GM12891 (cell line): ENCODE measurements at regions not wholly inside any gene's neighbourhood (a gene's known extent, or its start where the extent isn't known, plus 50 kb on each side); places are given as distances from the start of the nearest gene placed in this dataset.
"Not testable (repeated sequence)": the region's sequence is repeated elsewhere in the genome, so short reads cannot be mapped to it uniquely, and the experiment has no call there.

Experiments used
- DNase-seq: peaks from one replicate; pipeline ENCODE4 v3.0.0; 2011; ENCODE audit warnings: low spot score; ENCODE audit not compliant: insufficient read length
- FAIRE-seq: peaks from 2 replicates; lab custom pipeline; 2011; peaks lifted over from hg19 to GRCh38; lab: Jason Lieb, UNC
- PAX5 ChIP-seq: IDR thresholded peaks from 2 replicates; pipeline ENCODE4 v1.6.1; 2011; ENCODE audit warnings: low read length, moderate library complexity, mild to moderate bottlenecking; ENCODE audit not compliant: insufficient read depth, severe bottlenecking
- POLR2A ChIP-seq: IDR thresholded peaks from 2 replicates; pipeline ENCODE4 v1.6.1; 2011; ENCODE audit warnings: low read depth, low read length, control low read depth
- POLR2AphosphoS5 ChIP-seq: IDR thresholded peaks from 2 replicates; pipeline ENCODE4 v1.6.1; 2011; ENCODE audit warnings: low read depth, low read length, control low read depth
- POU2F2 ChIP-seq: IDR thresholded peaks from 2 replicates; pipeline ENCODE4 v1.6.1; 2011; ENCODE audit warnings: low read depth, mild to moderate bottlenecking, control low read depth, low read length, moderate library complexity
- SPI1 ChIP-seq: IDR thresholded peaks from 2 replicates; pipeline ENCODE4 v1.6.1; 2011; ENCODE audit warnings: low read depth, low read length, control low read depth
- TAF1 ChIP-seq: IDR thresholded peaks from 2 replicates; pipeline ENCODE4 v1.6.1; 2011; ENCODE audit warnings: low read depth, low read length, control low read depth

DNA sequence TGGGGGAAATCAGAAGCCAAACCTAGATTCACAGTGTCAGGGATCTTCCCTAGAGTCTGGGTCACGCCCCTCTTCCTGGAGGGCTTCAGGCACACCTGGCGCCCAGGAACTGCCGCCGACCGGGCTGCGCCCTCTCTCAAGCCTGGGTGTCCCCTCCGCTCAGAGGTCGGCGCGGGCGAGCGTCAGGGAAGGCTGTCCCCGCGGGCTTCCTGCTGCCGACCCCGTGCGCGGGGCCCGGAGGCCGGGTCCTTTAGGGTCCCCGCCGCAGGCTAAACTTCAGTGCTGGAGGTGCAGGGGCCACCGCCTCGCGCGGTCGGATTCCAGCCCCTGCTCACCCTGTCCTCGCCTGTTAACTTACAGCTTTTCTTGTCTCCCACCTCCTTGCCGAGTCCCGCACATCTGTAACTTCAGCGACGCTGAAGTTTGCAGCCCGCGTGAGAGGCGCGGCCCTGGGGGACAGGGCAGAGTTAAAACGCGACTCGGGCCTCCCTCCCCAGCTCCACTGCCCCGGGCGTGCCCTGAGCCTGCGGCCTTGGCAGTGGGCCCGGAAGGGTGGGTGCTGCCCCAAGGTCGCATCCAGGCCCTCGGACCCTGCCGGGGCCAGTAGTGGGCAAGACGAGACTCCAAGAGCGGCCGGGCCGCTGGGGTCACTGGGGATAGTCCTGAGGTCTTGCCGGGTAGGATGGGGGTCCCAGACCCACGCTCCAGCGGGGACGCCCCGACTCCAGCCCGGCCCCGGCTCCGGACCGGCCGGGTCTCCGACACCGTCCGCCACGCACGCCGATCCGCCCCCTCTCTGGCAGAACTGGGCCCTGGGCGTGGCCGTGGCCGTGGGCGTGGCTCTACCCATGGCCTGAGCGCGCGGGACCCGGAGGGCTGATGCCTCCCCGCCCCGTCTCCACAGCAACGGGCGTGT lies 95.6 kb upstream of the ZNF98 start:
- no peak for FAIRE-seq
- no peak for DNase-seq
- TF ChIP-seq POLR2AphosphoS5 (no peak), SPI1 (no peak), POLR2A (no peak), PAX5 (no peak), TAF1 (no peak), POU2F2 (no peak)

DNA sequence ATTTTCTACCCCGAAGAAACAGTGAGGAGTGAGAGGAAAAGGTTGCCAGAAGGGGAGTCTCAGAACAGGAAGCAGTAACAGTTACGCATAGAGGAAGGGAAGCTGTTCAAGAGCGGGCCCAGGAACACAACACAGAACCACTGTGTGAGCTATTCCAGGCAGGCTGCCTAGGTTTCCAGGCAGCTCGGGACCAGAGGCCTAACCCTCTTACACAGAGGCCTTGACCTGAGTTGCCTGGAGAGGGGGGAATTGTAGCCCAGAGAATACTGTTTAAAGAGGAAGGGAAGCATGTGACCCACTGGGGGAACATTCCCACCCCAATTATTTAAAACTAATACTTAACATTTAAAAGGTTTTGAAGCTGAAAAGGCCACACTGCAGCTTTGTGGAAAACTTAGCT lies 93.3 kb upstream of the ZNF98 start:
- no peak for DNase-seq
- TF ChIP-seq POU2F2 = no peak
- TF ChIP-seq SPI1 = no peak
- no peak for TF ChIP-seq TAF1
- no peak for TF ChIP-seq POLR2AphosphoS5
- TF ChIP-seq PAX5 = no peak
- TF ChIP-seq POLR2A = no peak
- FAIRE-seq = no peak

DNA sequence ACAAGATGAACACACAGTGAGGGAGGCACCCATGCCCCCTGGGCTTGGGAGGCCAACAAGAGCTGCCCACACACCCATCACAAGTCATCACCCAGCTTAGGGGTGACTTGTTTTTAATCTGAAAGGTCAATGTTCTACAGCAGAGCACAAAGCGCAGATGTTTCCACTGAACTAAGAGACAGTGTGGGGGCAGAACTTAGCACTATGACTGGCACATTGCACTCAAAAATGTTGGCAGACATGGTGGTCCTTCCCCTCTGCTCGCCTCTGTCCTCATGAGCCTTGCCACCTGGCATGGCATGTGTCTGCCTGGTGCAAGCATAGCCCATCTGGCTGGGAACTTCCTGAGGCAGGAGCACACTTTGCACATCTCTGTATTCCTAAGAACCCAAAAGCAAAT lies 81.4 kb upstream of the ZNF98 start:
- TF ChIP-seq TAF1 (no peak), POLR2AphosphoS5 (no peak), POU2F2 (no peak), PAX5 (no peak), POLR2A (no peak), SPI1 (no peak)
- FAIRE-seq (no peak), DNase-seq (no peak)

GRCh38 chr19:22502766-22503165 lies 80.6 kb upstream of the ZNF98 start:
- TF ChIP-seq POLR2A (no peak), PAX5 (no peak), TAF1 (no peak), POLR2AphosphoS5 (no peak), SPI1 (no peak), POU2F2 (no peak)
- FAIRE-seq (no peak), DNase-seq (no peak)

GRCh38 chr19:22498831-22499430 lies 76.8 kb upstream of the ZNF98 start:
- DNase-seq, FAIRE-seq: not testable (repeated sequence)

- TF ChIP-seq POLR2A (no peak), PAX5 (no peak), TAF1 (no peak), SPI1 (no peak), POU2F2 (no peak), POLR2AphosphoS5 (no peak)
- FAIRE-seq (no peak), DNase-seq (no peak)
Measured at GRCh38 chr19:22491746-22492145, 69.6 kb upstream of the ZNF98 start.

- not testable (repeated sequence) for FAIRE-seq, DNase-seq
Measured at GRCh38 chr19:22483514-22483913, 61.4 kb upstream of the ZNF98 start.

- no peak for DNase-seq
- TF ChIP-seq POLR2AphosphoS5 (no peak), PAX5 (no peak), POLR2A (no peak), POU2F2 (no peak), SPI1 (no peak), TAF1 (no peak)
Measured at GRCh38 chr19:22472180-22472637, 50.1 kb upstream of the ZNF98 start.

More at GRCh38 chr19:22472180-22472637, 50.1 kb upstream of the ZNF98 start:
- no peak for FAIRE-seq
